GM23248 (cell line): ENCODE measurements at regions not wholly inside any gene's neighbourhood (a gene's known extent, or its start where the extent isn't known, plus 50 kb on each side); places are given as distances from the start of the nearest gene placed in this dataset.
"Not testable (repeated sequence)": the region's sequence is repeated elsewhere in the genome, so short reads cannot be mapped to it uniquely, and the experiment has no call there.

ENCODE experiments used
- EZH2 ChIP-seq: fragments of 200-600 bp; sonication (generic); IDR thresholded peaks from 2 replicates; pipeline ENCODE4 v1.6.1; 2018; ENCODE audit warnings: antibody characterized with exemption, mild to moderate bottlenecking; ENCODE audit not compliant: insufficient read depth, poor library complexity, severe bottlenecking
- EZH2phosphoT487 ChIP-seq: fragments of 200-600 bp; sonication (generic); IDR thresholded peaks from 2 replicates; pipeline ENCODE4 v1.6.1; 2018; ENCODE audit warnings: antibody characterized with exemption, moderate library complexity, mild to moderate bottlenecking, low read depth; ENCODE audit not compliant: insufficient read depth

DNA sequence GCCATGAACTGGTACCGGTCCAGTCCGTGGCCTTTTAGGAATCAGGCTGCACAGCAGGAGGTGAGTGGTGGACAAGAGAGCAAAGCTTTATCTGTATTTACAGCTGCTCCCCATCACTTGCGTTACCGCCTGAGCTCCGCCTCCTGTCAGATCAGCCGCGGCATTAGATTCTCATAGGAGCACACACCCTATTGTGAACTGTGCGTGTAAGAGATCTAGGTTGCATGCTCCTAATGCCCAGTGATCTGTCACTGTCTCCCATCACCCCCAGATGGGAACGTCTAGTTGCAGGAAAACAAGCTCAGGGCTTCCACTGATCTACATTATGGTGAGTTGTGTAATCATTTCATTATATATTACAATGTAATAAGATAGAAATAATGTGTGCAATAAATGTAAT, 319.9 kb upstream of the NOTCH2NLA start:
- not testable (repeated sequence) for TF ChIP-seq EZH2, EZH2phosphoT487
